SIG-M5 treated with dmso at 0.1 percent for 504 hours (cell line): ENCODE measurements at regions not wholly inside any gene's neighbourhood (a gene's known extent, or its start where the extent isn't known, plus 50 kb on each side); places are given as distances from the start of the nearest gene placed in this dataset.
"Not testable (repeated sequence)": the region's sequence is repeated elsewhere in the genome, so short reads cannot be mapped to it uniquely, and the experiment has no call there.

Experiments
- DNase-seq: peaks from one replicate; lab custom pipeline; 2025; ENCODE audit not compliant: unreplicated experiment; lab: John Stamatoyannopoulos, UW

- no peak for DNase-seq
These were observed 264.0 kb upstream of the SMIM21 start for GRCh38 chr18:75691483-75691882.

DNA sequence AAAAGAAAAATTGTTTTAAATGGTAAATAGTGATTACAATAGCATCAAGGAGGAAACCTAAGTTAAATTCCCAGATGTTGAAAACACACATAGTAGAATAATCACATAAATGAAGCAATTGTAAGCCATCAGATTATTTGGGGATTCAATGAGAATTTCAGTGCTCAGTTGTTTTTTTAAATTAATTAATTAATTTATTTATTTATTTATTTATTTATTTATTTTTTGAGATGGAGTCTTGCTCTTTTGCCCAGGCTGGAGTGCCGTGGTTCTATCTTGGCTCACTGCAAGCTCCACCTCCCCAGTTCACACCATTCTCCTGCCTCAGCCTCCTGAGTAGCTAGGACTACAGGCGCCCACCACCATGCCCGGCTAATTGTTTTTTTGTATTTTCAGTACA is 262.8 kb upstream of the SMIM21 start:
- DNase-seq = not testable (repeated sequence)

DNA sequence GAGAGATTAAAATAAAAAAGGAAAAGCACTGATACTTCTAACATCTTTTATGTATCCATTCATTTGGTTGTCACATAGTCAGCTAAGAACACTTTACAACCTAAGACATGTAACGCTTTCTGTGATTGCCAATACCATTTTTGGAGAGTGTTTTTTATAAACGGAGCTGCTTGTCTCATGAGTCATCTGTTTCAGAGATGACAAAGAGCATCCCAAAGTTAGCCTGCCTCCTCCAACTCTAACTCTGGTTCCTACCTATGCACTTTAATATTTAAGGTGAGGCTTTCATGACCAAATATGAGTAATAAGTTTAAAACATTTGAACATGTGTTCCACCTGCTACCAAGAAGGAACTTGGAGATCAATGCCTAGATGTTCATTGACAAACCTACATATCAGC is 260.1 kb upstream of the SMIM21 start:
- no peak for DNase-seq

GRCh38 chr18:75683426-75683825 is 255.9 kb upstream of the SMIM21 start:
- no peak for DNase-seq

- no peak for DNase-seq
These were observed 254.1 kb upstream of the SMIM21 start for GRCh38 chr18:75681538-75682115.

DNA sequence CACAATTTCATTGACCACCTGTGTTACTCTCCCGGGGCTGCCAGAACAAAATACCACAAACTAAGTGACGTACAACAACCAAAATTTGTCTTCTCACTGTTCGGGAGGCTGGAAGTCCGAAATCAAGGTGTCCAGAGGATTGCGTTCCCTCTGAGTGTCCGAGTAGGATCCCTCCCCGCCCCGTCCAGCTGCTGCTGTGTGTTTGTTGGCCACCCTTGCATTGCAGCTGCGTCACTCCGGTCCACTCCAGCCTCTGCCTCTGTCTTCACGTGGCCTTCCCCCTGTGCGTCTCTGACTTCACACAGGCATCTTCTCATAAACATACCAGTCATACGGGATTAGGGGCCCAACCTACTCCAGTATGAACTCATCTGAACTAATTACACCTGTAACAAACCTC is 251.8 kb upstream of the SMIM21 start:
- DNase-seq = no peak

- DNase-seq = no peak
These were observed 251.1 kb upstream of the SMIM21 start for GRCh38 chr18:75678627-75679026.

DNA sequence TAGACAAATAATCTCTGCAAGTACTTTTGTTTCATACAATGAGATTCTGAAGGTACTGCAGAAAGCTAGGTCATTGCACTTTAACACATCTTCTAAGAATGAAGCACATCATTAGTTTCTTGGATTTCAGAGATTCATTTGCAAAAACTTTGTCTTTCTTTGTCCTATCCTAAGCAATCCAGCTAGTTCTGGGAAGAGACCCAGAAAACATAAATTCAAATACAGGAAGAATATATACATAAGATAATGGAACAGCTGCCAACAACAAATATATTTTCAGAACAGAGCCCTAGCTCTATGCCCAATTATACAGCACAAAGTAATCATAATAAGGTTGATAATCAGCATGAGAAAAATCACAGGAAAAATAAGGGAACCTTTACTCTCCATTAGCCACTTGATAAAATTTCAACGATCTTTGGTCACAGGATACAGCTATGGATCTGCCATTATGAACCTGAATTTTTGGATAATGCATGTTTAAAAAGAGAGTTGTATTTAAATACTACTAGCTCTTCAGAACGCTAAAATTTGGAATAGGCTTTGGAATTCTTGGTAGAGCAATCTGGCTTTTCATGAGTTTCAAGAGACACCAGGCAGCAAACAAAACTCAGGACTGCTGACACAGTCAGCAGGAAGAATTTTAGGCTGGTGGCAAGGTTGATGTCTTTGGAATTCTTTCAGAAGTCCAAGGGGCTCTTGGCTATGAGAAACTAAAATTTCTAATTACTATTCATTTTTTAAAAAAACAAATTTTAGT is 250.4 kb upstream of the SMIM21 start:
- no peak for DNase-seq

DNA sequence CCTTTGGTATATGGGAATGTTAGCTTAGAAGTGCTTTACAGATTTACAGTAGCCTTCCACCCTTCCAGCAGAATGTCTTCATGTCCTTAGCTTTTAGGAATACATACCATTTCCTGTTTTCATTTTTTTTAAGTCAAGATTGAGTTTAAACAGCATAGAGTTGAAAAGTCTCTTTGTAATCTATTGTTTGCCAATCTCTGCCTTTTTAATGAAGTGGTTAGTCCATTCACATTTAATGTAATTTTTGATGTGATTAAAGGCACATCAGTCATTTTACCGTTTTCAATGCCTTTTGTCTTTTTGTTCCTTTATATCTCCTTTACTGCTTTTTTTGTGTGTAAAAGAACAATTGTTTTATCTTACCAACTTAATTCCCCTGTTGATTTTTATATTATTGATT is 233.4 kb upstream of the SMIM21 start:
- no peak for DNase-seq

DNA sequence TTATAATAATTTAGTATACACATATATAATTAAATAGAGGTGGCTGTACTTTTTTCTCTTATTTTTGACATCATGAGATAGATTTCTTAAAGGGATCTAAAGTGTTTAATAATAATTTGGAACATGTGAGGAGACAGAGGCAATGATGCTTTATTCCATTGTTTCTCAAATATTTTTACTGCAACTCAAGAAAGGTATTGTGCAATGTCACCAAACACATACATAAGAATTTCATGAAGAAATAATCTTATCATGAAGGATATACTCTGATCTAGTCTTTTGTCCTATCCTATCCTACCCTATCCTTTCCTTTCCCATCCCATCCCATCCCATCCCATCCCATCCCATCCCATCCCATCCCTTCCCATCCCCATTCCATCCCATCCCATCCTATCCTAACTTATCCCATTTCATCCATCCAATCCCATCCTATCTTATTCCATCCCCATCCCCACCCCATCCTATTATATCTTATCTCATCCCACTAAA is 232.1 kb upstream of the SMIM21 start:
- DNase-seq = no peak

GRCh38 chr18:75658330-75658729 is 230.8 kb upstream of the SMIM21 start:
- no peak for DNase-seq

DNA sequence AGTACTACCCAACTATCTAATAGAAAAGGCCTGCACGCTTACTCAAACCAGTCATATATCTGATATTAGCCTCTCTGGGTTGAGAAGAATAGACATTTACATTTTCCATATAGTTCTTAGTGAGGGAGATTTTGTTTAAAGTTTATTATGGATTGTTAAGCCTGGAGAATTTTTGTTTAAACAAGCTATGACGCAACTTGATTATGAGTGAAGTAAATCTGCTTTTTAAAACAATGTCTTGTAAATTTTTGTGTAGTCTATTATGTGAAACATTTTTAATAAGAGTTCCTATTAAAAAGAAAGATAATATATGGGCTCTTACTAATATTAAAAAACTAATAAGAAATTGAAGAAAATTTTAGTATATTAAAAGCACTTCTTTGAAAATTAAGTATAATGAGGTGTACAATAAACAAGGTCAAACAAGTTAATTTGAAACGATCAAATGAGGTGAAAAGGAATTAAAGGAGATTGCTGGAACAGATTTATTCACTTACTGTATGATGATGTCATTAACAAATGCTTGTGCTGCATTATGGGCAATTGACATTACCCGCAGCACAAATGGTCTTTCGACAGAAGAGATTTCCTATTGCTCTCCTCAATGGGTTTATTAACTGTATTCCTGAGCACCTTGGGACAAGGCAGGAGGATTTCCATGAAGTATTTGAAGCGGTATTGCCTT is 229.2 kb upstream of the SMIM21 start:
- DNase-seq = no peak

GRCh38 chr18:75656035-75656434 is 228.5 kb upstream of the SMIM21 start:
- DNase-seq = no peak

DNA sequence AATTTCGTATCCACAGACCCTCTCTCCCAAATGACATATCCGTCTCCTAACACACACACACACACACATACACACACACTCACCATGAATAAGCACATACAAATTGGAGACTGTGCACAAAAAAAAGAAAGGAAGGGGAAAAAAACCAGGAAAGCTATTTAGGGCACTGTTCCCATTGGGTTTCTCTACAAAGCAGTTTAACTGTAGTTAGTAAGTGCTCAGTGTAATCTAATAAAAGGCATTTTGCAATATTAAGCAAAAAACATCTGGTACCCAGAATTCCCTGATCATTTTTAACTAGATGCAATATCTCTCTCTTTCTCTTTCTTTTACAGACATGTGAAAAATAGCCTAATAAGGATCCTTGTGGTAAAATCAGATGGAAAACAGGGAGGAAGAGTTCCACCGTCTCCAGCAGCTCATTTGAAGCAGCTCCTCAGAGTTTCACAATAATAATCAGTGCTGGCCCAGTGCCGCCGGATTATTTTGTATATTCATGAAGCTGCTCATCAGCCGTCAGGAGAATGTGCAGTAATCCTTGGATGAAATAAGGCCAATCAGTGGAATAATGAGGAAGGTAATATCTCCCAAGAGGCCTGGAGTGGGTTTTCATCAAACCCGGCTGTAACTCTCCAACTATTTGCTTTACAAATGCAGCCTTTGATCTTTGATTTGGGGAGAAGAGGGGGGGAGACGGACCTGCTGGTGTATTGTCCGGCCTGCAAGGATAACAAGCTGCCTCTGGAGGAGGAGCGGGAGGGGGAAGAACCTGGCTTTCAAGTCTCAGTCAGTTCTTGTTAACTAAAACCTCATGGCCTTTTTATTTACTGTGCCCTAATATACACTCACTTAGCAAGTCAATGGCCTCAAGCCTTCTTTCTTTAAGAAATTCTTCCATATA is 227.6 kb upstream of the SMIM21 start:
- DNase-seq = no peak

- no peak for DNase-seq
These were observed 226.9 kb upstream of the SMIM21 start for GRCh38 chr18:75654386-75654785.

DNA sequence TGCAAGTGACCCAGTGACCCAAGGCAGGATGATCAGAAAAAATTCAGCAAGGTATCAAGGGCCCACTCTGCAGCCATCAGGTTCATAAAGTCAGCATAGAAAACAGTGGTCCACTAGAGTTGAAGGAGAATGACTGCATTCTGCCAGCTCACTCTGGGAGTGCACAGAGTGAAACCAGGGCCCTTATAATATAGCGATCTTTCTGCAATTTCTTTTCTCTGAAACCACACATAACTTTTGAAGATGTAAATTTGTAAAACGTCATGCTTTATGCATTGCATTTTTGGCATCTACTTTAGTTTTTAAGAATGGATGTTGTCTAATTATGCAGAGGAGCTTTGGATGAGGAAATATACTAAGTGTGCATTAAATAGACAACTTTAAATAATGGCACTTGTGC is 225.0 kb upstream of the SMIM21 start:
- no peak for DNase-seq

DNA sequence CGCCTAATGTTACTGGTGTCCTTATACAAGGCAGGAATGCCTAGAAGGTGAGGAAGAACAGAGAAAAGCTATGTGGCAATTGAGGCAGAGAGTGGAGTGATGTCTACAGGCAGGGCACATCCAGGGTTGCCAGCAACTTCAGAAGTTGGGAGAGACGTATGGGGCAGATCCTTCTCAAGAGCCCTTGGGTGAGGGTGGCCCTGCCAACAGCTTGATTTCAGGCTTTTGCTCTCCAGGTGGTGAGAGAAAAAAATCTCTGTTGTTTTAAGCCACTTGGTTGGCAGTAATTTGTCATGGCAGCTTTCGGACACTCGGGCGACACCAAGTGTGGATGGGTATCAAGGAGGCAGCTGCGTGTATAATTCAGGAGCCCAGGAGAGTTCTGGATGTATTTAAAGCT is 217.4 kb upstream of the SMIM21 start:
- DNase-seq = no peak

DNA sequence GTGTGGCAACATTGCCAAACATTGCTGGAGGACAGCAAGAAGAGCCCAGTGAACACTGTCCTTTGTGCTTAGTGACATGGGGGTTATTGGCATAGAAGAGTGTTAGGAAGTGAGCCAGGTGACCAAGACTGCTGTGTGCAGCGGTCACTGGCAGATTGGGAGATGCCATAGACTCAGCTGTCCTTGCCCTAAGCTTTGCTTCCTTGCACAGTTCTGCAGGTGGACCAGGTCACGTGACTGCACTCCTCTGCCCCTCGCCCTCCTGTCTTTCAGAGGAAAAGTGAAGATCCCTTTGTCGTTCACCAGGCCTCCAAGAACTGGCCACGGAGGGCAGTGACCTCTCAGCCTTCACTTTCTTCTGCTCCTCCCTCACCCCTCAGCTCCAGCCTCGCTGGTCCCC is 215.6 kb upstream of the SMIM21 start:
- no peak for DNase-seq

GRCh38 chr18:75639472-75639831 is 211.9 kb upstream of the SMIM21 start:
- DNase-seq = no peak

GRCh38 chr18:75638776-75639471 is 211.4 kb upstream of the SMIM21 start:
- DNase-seq = no peak
